ENCODE measurements at regions not wholly inside any gene's neighbourhood (a gene's known extent, or its start where the extent isn't known, plus 50 kb on each side); places are given as distances from the start of the nearest gene placed in this dataset.

GRCh38 chr12:98389593-98389992, 125.8 kb upstream of the TMPO start:
- TF ChIP-seq CTCF (IDR thresholded peaks at IDR 0.05; ENCODE audit: low read length) (no peak), EZH2phosphoT487 (IDR thresholded peaks at IDR 0.05; ENCODE audit: low read length) (no peak), EZH2 (optimal IDR thresholded peaks at IDR 0.05; ENCODE audit: low read depth, low read length) (no peak)
